Liver (tissue), 8 donors: ENCODE measurements at regions not wholly inside any gene's neighbourhood (a gene's known extent, or its start where the extent isn't known, plus 50 kb on each side); places are given as distances from the start of the nearest gene placed in this dataset.

ENCODE experiments used
- DNase-seq: peaks from one replicate; pipeline ENCODE4 v3.0.0-alpha.2; 2017; ENCODE audit warnings: low spot score
- H3K27ac ChIP-seq, 2 donors: one replicate each; pipeline ENCODE4 v1.7.0; 2013; ENCODE audit warnings: inconsistent platforms in 2 of 2, low read length in 2 of 2, control low read depth in 1 of 2, low read depth in 1 of 2, mild to moderate bottlenecking in 1 of 2
- H3K27me3 ChIP-seq, 4 donors: one replicate each; pipeline versions ENCODE4 v1.6.1 to v1.7.0; 2013; ENCODE audit warnings: low read length in 3 of 4, inconsistent platforms in 1 of 4, mild to moderate bottlenecking in 1 of 4, moderate library complexity in 1 of 4; ENCODE audit not compliant: control insufficient read depth in 4 of 4, insufficient read depth in 4 of 4
- H3K36me3 ChIP-seq, 4 donors: one replicate each; pipeline versions ENCODE4 v1.6.1 to v1.7.0; 2013; ENCODE audit warnings: low read length in 3 of 4, mild to moderate bottlenecking in 3 of 4, low read depth in 1 of 4, moderate library complexity in 1 of 4; ENCODE audit not compliant: control insufficient read depth in 4 of 4, insufficient read depth in 3 of 4
- H3K4me1 ChIP-seq, 4 donors: one replicate each; pipeline versions ENCODE4 v1.6.1 to v1.7.0; 2013; ENCODE audit warnings: low read length in 3 of 4, mild to moderate bottlenecking in 3 of 4, moderate library complexity in 1 of 4; ENCODE audit not compliant: control insufficient read depth in 4 of 4, insufficient read depth in 4 of 4
- H3K4me3 ChIP-seq, 3 donors: one replicate each; pipeline versions ENCODE4 v1.6.1 to v1.7.0; 2013; ENCODE audit warnings: low read length in 3 of 3, control low read depth in 1 of 3, low read depth in 1 of 3, mild to moderate bottlenecking in 1 of 3
- H3K9ac ChIP-seq, 2 donors: one replicate each; pipeline ENCODE4 v1.7.0; 2013; ENCODE audit warnings: low read length in 2 of 2, mild to moderate bottlenecking in 2 of 2, moderate library complexity in 2 of 2, control low read depth in 1 of 2, low read depth in 1 of 2
- H3K9me3 ChIP-seq, 4 donors: one replicate each; pipeline versions ENCODE4 v1.6.1 to v1.7.0; 2013; ENCODE audit warnings: low read length in 3 of 4; ENCODE audit not compliant: control insufficient read depth in 4 of 4
- EGR1 ChIP-seq, 2 donors: IDR thresholded peaks; 2 replicates each; pipeline ENCODE4 v1.6.1; 2016 to 2018; ENCODE audit warnings: antibody characterized with exemption in 2 of 2, low read depth in 2 of 2
- FOXA1 ChIP-seq: IDR thresholded peaks from 2 replicates; pipeline ENCODE4 v1.6.1; 2016; ENCODE audit warnings: antibody characterized with exemption
- GABPA ChIP-seq, 2 donors: IDR thresholded peaks in 1 of 2; conservative IDR thresholded peaks in 1 of 2; 2 replicates each; pipeline ENCODE4 v1.6.1; 2016; ENCODE audit warnings: antibody characterized with exemption in 2 of 2, mild to moderate bottlenecking in 1 of 2, moderate library complexity in 1 of 2
- HNF4A ChIP-seq, 2 donors: conservative IDR thresholded peaks; 2 replicates each; pipeline ENCODE4 v1.6.1; 2016; ENCODE audit warnings: antibody characterized with exemption in 2 of 2, mild to moderate bottlenecking in 2 of 2
- HNF4G ChIP-seq: IDR thresholded peaks from 2 replicates; pipeline ENCODE4 v1.6.1; 2016; ENCODE audit warnings: antibody characterized with exemption
- JUND ChIP-seq, 2 donors: IDR thresholded peaks; 2 replicates each; pipeline ENCODE4 v1.6.1; 2016; ENCODE audit warnings: antibody characterized with exemption in 2 of 2
- MAX ChIP-seq: IDR thresholded peaks from 2 replicates; pipeline ENCODE4 v1.6.1; 2016; ENCODE audit warnings: antibody characterized with exemption
- NR2F2 ChIP-seq: IDR thresholded peaks from 2 replicates; pipeline ENCODE4 v1.6.1; 2016; ENCODE audit warnings: antibody characterized with exemption
- RAD21 ChIP-seq, 2 donors: IDR thresholded peaks; 2 replicates each; pipeline ENCODE4 v1.6.1; 2016; ENCODE audit warnings: antibody characterized with exemption in 2 of 2, mild to moderate bottlenecking in 2 of 2
- RXRA ChIP-seq, 2 donors: IDR thresholded peaks; 2 replicates each; pipeline ENCODE4 v1.6.1; 2017 to 2018; ENCODE audit warnings: antibody characterized with exemption in 2 of 2, mild to moderate bottlenecking in 1 of 2
- SP1 ChIP-seq: IDR thresholded peaks from 2 replicates; pipeline ENCODE4 v1.6.1; 2018; ENCODE audit warnings: antibody characterized with exemption, mild to moderate bottlenecking
- TAF1 ChIP-seq: conservative IDR thresholded peaks from 2 replicates; pipeline ENCODE4 v1.6.1; 2016; ENCODE audit warnings: antibody characterized with exemption, mild to moderate bottlenecking
- YY1 ChIP-seq: IDR thresholded peaks from 2 replicates; pipeline ENCODE4 v1.6.1; 2016; ENCODE audit warnings: antibody characterized with exemption, mild to moderate bottlenecking
- WGBS: extraction: QIAGEN DNeasy Blood & Tissue Kit; methylation state at CpG from one replicate; pipeline ENCODE4 v1.1.7; 2013; 5-methylcytosine and 5-hydroxymethylcytosine counted together
- TF ChIP-seq, protein P1 (sequence below): fragments of 150-350 bp; IDR thresholded peaks from 2 replicates; pipeline ENCODE4 v1.5.1; 2017; ENCODE audit warnings: improper control_type of control experiment, low read depth, low read length; ENCODE audit not compliant: missing input control
- TF ChIP-seq, protein P2 (sequence below): IDR thresholded peaks from 2 replicates; pipeline ENCODE4 v1.6.1; 2016; ENCODE audit warnings: antibody characterized with exemption
- TF ChIP-seq, protein P3 (sequence below): IDR thresholded peaks from 2 replicates; pipeline ENCODE4 v1.6.1; 2016; ENCODE audit warnings: antibody characterized with exemption
- donor health status: healthy.
- donor health status: healthy.
- donor health status: healthy.
- donor health status: healthy.
- donor health status: healthy.

GRCh38 chr2:23069156-23069555 lies 315.8 kb upstream of the KLHL29 start:
- Histone ChIP-seq H3K4me3 (no peak overlapping the region), H3K27me3 (no peaks in the 10 kb centered on the region), H3K4me1 (peaks cover 16 to 57% (median 40%) of the 10 kb centered on the region in 4 donors), H3K27ac (peak overlapping the region; percentile 36 to 59), H3K9me3 (no peaks in the 10 kb centered on the region), H3K36me3 (no peaks in the 10 kb centered on the region), H3K9ac (no peak overlapping the region)
- peak; percentile 41 to 49 for TF ChIP-seq JUND (IDR thresholded peaks at IDR 0.05)
- peak; percentile 68 for TF ChIP-seq SP1
- TF ChIP-seq HNF4G: peak; percentile 63
- TF ChIP-seq HNF4A (conservative IDR thresholded peaks at IDR 0.05): peak; percentile 90 to 92
- TF ChIP-seq, protein P1, sequence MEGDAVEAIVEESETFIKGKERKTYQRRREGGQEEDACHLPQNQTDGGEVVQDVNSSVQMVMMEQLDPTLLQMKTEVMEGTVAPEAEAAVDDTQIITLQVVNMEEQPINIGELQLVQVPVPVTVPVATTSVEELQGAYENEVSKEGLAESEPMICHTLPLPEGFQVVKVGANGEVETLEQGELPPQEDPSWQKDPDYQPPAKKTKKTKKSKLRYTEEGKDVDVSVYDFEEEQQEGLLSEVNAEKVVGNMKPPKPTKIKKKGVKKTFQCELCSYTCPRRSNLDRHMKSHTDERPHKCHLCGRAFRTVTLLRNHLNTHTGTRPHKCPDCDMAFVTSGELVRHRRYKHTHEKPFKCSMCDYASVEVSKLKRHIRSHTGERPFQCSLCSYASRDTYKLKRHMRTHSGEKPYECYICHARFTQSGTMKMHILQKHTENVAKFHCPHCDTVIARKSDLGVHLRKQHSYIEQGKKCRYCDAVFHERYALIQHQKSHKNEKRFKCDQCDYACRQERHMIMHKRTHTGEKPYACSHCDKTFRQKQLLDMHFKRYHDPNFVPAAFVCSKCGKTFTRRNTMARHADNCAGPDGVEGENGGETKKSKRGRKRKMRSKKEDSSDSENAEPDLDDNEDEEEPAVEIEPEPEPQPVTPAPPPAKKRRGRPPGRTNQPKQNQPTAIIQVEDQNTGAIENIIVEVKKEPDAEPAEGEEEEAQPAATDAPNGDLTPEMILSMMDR: no peak
- TF ChIP-seq, protein P2, sequence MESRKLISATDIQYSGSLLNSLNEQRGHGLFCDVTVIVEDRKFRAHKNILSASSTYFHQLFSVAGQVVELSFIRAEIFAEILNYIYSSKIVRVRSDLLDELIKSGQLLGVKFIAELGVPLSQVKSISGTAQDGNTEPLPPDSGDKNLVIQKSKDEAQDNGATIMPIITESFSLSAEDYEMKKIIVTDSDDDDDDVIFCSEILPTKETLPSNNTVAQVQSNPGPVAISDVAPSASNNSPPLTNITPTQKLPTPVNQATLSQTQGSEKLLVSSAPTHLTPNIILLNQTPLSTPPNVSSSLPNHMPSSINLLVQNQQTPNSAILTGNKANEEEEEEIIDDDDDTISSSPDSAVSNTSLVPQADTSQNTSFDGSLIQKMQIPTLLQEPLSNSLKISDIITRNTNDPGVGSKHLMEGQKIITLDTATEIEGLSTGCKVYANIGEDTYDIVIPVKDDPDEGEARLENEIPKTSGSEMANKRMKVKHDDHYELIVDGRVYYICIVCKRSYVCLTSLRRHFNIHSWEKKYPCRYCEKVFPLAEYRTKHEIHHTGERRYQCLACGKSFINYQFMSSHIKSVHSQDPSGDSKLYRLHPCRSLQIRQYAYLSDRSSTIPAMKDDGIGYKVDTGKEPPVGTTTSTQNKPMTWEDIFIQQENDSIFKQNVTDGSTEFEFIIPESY: peak; percentile 52
- TF ChIP-seq RXRA (IDR thresholded peaks at IDR 0.05): peak; percentile 68 to 81
- peak; percentile 48 for TF ChIP-seq MAX
- TF ChIP-seq YY1: peak; percentile 64
- TF ChIP-seq RAD21 (IDR thresholded peaks at IDR 0.05): peak; percentile 42 to 59
- TF ChIP-seq EGR1 (IDR thresholded peaks at IDR 0.05; ENCODE audit: low read depth in 2 of 2): no peak
- no peak for DNase-seq
- WGBS: 47% methylated on average over 3 of the region's 3 CpGs

- TF ChIP-seq TAF1 (no peak), HNF4G (no peak), JUND (IDR thresholded peaks at IDR 0.05) (no peak), RAD21 (IDR thresholded peaks at IDR 0.05) (no peak), GABPA (IDR thresholded peaks at IDR 0.05 in 1 of 2, conservative IDR thresholded peaks at IDR 0.05 in 1 of 2) (no peak), SP1 (no peak), FOXA1 (no peak)
- no peaks in the 10 kb centered on the region for H3K36me3 ChIP-seq
- no peaks in the 10 kb centered on the region for H3K9me3 ChIP-seq
- DNase-seq: no peak
- 30% methylated on average over 3 of the region's 3 CpGs for WGBS
- peaks cover 16 to 57% (median 40%) of the 10 kb centered on the region in 4 donors for H3K4me1 ChIP-seq
- no peak overlapping the region for H3K9ac ChIP-seq
- H3K4me3 ChIP-seq: no peak overlapping the region
- H3K27ac ChIP-seq: peak overlapping the region in 1 of 2 donors; percentile 59
- H3K27me3 ChIP-seq: no peaks in the 10 kb centered on the region
These were observed 315.1 kb upstream of the KLHL29 start for GRCh38 chr2:23069923-23070322.

DNA sequence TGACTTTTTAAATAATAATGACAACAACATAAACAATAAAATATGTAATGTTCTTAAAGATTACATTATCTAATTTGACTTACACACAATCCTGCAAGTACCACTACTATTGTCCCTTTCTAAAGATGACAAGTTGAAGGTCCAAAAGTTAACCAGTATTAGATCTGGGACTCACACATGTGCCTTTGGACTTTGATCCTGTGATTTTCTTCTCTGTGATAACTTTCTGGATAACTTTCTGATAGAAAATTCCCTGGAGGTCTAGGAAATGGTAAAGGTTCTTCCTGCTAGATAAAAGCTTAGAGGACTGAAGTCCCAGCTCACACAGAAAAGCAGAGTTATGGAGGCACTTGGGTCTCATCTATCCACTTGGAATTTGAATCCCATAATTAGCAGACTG lies 311.9 kb upstream of the KLHL29 start:
- no peaks in the 10 kb centered on the region for H3K36me3 ChIP-seq
- no peak for DNase-seq
- H3K4me3 ChIP-seq: no peak overlapping the region
- H3K27me3 ChIP-seq: no peaks in the 10 kb centered on the region
- no peak overlapping the region for H3K9ac ChIP-seq
- peak; percentile 16 for TF ChIP-seq HNF4G
- no peak for TF ChIP-seq NR2F2
- TF ChIP-seq, protein P1: no peak
- no peak for TF ChIP-seq YY1
- no peak for TF ChIP-seq RAD21 (IDR thresholded peaks at IDR 0.05)
- TF ChIP-seq RXRA (IDR thresholded peaks at IDR 0.05): peak in 1 of 2 donors; percentile 10
- TF ChIP-seq, protein P3, sequence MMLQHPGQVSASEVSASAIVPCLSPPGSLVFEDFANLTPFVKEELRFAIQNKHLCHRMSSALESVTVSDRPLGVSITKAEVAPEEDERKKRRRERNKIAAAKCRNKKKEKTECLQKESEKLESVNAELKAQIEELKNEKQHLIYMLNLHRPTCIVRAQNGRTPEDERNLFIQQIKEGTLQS: no peak
- TF ChIP-seq HNF4A (conservative IDR thresholded peaks at IDR 0.05): peak; percentile 75 to 81
- no peak overlapping the region for H3K27ac ChIP-seq
- H3K4me1 ChIP-seq: peaks cover 10 to 36% (median 27%) of the 10 kb centered on the region in 4 donors
- H3K9me3 ChIP-seq: no peaks in the 10 kb centered on the region
